ENCODE measurements at regions not wholly inside any gene's neighbourhood (a gene's known extent, or its start where the extent isn't known, plus 50 kb on each side); places are given as distances from the start of the nearest gene placed in this dataset.

DNA sequence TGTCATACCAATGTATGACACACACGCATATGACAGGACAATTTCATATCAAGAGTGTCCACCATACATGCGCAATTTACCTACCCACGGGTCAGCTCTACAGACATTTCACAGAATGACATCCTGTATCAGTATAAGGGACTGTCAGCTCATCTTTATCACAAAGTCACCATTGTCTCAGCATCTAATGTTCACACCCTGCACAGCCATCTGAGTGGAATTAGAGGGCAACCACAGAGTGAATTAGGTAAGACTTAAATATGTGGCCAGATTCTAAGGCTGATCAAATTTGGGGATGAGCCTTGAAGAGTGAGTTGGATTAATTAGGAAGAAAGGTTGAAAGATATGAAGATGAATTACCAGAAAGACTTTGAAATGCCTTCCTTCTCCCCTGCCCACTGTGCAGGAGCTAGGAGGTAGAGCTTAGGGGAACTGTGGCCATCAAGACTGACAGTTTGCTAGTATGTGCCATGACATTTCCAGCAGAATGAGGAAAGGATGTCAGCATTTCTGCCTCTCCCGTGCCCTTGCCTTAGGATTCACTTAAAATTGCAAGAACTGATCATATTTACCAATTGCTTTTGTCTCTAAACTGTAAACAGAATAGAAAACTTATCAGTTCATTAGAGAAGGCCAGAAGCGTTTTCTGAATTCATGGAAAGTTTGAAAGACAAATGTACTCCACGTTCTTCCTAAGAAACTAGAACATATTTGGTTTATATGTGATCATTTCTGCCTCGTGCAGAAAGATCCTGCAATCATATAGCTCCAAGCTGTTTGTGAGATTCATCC, 121.1 kb downstream of the DDX1 start:
- ATAC-seq (ENCODE audit: insufficient number of reproducible peaks, low FRiP score, low read depth) (no peak), DNase-seq (ENCODE audit: low spot score) (no peak)
- H3K27me3 ChIP-seq (replicated peaks; ENCODE audit: insufficient read depth) = no peaks in the 10 kb centered on the region
- no peak overlapping the region for H3K27ac ChIP-seq
- peaks cover 0 to 2% of the 10 kb centered on the region in 2 donors for H3K4me1 ChIP-seq (ENCODE audit: control insufficient read depth in 1 of 2, low read depth in 2 of 2)
- H3K9me3 ChIP-seq = no peaks in the 10 kb centered on the region
- H3K4me3 ChIP-seq = no peak overlapping the region
- no peaks in the 10 kb centered on the region for H3K36me3 ChIP-seq
- TF ChIP-seq, protein P1, sequence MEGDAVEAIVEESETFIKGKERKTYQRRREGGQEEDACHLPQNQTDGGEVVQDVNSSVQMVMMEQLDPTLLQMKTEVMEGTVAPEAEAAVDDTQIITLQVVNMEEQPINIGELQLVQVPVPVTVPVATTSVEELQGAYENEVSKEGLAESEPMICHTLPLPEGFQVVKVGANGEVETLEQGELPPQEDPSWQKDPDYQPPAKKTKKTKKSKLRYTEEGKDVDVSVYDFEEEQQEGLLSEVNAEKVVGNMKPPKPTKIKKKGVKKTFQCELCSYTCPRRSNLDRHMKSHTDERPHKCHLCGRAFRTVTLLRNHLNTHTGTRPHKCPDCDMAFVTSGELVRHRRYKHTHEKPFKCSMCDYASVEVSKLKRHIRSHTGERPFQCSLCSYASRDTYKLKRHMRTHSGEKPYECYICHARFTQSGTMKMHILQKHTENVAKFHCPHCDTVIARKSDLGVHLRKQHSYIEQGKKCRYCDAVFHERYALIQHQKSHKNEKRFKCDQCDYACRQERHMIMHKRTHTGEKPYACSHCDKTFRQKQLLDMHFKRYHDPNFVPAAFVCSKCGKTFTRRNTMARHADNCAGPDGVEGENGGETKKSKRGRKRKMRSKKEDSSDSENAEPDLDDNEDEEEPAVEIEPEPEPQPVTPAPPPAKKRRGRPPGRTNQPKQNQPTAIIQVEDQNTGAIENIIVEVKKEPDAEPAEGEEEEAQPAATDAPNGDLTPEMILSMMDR (IDR thresholded peaks at IDR 0.05) = no peak

GRCh38 chr2:15713475-15713874, 121.8 kb downstream of the DDX1 start:
- no peak for DNase-seq (ENCODE audit: low spot score)
- no peaks in the 10 kb centered on the region for H3K9me3 ChIP-seq
- TF ChIP-seq, protein P1 (IDR thresholded peaks at IDR 0.05) = no peak
- peaks cover 0 to 2% of the 10 kb centered on the region in 2 donors for H3K4me1 ChIP-seq (ENCODE audit: control insufficient read depth in 1 of 2, low read depth in 2 of 2)
- no peak for ATAC-seq (ENCODE audit: insufficient number of reproducible peaks, low FRiP score, low read depth)
- no peak overlapping the region for H3K4me3 ChIP-seq
- H3K36me3 ChIP-seq = no peaks in the 10 kb centered on the region
- no peaks in the 10 kb centered on the region for H3K27me3 ChIP-seq (replicated peaks; ENCODE audit: insufficient read depth)
- no peak overlapping the region for H3K27ac ChIP-seq

- Histone ChIP-seq H3K9me3 (no peaks in the 10 kb centered on the region), H3K27me3 (replicated peaks; ENCODE audit: insufficient read depth) (no peaks in the 10 kb centered on the region), H3K4me1 (ENCODE audit: control insufficient read depth in 1 of 2, low read depth in 2 of 2) (peaks cover 0 to 2% of the 10 kb centered on the region in 2 donors), H3K4me3 (no peak overlapping the region), H3K36me3 (no peaks in the 10 kb centered on the region), H3K27ac (no peak overlapping the region)
- ATAC-seq (ENCODE audit: insufficient number of reproducible peaks, low FRiP score, low read depth) (no peak), DNase-seq (ENCODE audit: low spot score) (no peak)
- TF ChIP-seq, protein P1 (IDR thresholded peaks at IDR 0.05) = no peak
These were observed 122.3 kb downstream of the DDX1 start for GRCh38 chr2:15714002-15714401.

- TF ChIP-seq, protein P1 (IDR thresholded peaks at IDR 0.05) = no peak
- no peak for ATAC-seq (ENCODE audit: insufficient number of reproducible peaks, low FRiP score, low read depth)
- H3K36me3 ChIP-seq = no peaks in the 10 kb centered on the region
These were observed 122.9 kb downstream of the DDX1 start for GRCh38 chr2:15714609-15715008.

DNA sequence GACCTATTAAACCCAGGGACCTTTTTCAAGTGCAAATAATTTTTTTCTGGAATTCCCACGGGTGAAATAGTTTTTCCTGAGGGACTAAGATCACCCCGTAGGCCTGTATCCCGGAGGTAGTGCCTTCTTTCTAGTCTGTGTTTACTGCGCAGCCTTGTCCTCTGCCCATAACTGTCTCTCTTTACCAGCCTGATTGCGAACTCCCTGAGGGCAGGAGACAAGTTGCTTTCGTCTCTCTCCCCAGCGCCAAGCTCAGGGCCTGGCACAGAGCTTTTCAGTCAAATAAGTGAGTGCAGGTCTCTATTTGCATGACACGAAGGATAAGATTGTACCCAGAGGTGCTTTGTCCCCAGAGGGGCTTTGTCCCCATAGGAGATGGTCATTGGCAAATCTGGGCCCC, 123.9 kb downstream of the DDX1 start:
- Histone ChIP-seq H3K9me3 (no peaks in the 10 kb centered on the region), H3K4me1 (ENCODE audit: control insufficient read depth in 1 of 2, low read depth in 2 of 2) (no peaks in the 10 kb centered on the region), H3K4me3 (no peak overlapping the region), H3K27ac (no peak overlapping the region), H3K27me3 (replicated peaks; ENCODE audit: insufficient read depth) (no peaks in the 10 kb centered on the region), H3K36me3 (no peaks in the 10 kb centered on the region)
- DNase-seq (ENCODE audit: low spot score) (no peak), ATAC-seq (ENCODE audit: insufficient number of reproducible peaks, low FRiP score, low read depth) (no peak)
- TF ChIP-seq, protein P1 (IDR thresholded peaks at IDR 0.05) = no peak

More at GRCh38 chr2:15714609-15715008, 122.9 kb downstream of the DDX1 start:
- no peak for DNase-seq (ENCODE audit: low spot score)
- Histone ChIP-seq H3K9me3 (no peaks in the 10 kb centered on the region), H3K27ac (no peak overlapping the region), H3K4me3 (no peak overlapping the region), H3K4me1 (ENCODE audit: control insufficient read depth in 1 of 2, low read depth in 2 of 2) (no peaks in the 10 kb centered on the region), H3K27me3 (replicated peaks; ENCODE audit: insufficient read depth) (no peaks in the 10 kb centered on the region)

Measured in thoracic aorta (tissue), 2 donors.